ENCODE measurements at regions not wholly inside any gene's neighbourhood (a gene's known extent, or its start where the extent isn't known, plus 50 kb on each side); places are given as distances from the start of the nearest gene placed in this dataset.
"Not testable (repeated sequence)": the region's sequence is repeated elsewhere in the genome, so short reads cannot be mapped to it uniquely, and the experiment has no call there.

DNA sequence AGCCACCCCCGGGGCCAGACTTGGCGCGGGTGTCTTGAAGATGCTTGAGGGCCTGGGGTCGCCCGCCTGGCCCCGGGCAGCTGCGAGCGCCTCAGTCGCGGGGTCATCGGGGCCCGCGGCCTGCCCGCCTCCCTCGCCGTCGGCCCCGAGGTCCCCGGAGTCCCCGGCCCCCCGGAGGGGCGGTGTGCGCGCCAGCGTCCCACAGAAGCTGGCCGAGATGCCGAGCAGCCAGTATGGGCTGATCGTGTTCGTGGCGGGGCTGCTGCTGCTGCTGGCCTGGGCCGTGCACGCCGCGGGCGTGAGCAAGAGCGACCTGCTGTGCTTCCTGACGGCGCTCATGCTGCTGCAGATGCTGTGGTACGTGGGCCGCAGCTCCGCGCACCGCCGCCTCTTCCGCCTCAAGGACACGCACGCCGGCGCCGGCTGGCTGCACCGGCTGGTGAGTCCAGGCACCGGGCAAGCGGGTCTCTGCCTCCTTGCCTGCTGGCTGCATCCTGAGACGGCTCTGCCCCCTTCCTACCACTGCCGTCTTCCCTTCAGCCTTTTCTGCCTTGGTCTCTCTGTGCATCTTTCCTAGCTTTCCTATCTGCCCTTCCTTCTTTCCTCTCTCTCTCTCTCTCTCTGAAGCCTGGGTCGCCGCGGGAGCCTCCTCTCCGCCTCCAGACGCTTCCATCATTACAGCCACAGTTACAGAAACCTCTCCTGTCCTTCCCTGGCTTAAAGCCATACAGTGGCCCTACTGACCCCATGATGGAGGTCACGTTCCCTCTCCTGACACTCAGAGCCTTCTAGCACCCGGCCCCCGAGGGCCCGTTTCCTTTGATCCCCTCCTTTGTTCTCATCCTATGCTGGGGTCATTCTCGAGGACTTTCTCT lies 2898.2 kb downstream of the RPIA start:
- H3K4me3 ChIP-seq; intact Hi-C loops (cut with DNase I); H3K27ac ChIP-seq; DNase-seq; H3K4me1 ChIP-seq (replicated peaks in 1 of 2); H3K9me3 ChIP-seq (replicated peaks in 1 of 3); H3K36me3 ChIP-seq (replicated peaks in 1 of 2): not testable (repeated sequence)
- WGBS, 4 donors = 8 to 56% (median 29%) methylated on average over 26 to 58 of the region's 65 CpGs
- H3K27me3 ChIP-seq = peaks cover 26% of the 10 kb centered on the region

DNA sequence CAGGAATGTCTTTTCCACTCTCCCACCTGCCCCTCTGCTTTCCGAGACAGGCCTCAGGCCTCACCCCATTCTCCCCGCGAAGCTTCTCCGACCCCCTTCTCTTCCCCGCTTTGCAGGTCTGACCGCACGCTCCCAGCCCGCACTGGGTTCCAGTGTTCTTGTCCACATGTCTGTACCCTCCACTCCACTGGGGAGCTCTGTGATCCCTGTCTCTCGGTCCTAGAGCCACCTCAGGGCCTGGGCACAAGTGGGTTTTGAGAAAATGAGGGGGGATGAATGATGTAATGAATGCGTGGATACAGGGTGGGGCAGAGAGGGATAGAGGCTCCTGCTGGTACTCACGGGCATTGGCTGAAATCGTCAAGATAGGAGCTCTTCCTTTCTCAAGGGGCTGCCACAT lies 2898.9 kb downstream of the RPIA start:
- WGBS, 4 donors = 87 to 91% (median 90%) methylated on average over 9 to 12 of the region's 12 CpGs
- DNase-seq; H3K9me3 ChIP-seq (replicated peaks in 1 of 3); intact Hi-C loops (cut with DNase I); H3K4me3 ChIP-seq; H3K27ac ChIP-seq; H3K36me3 ChIP-seq (replicated peaks in 1 of 2); H3K4me1 ChIP-seq (replicated peaks in 1 of 2): not testable (repeated sequence)
- H3K27me3 ChIP-seq = peaks cover 26% of the 10 kb centered on the region

DNA sequence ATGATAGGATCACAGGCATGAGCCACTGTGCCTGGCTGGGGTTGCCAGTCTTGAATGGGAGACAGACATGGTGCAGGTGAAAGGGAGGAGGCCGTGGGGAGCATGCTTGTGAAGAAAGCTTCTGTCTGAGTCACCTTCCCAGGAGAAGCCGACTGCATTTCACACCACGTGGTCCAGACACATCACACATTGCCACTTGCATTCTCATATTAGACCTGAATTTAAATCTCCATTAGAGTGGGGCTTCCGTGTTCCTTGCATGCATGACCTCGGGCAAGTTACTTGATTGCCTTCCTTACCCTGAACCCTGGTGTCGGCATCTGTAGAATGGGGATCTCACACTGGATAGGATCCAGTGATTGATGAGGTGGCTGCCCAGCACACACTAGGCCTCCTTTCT lies 2899.6 kb downstream of the RPIA start:
- H3K4me3 ChIP-seq; H3K36me3 ChIP-seq (replicated peaks in 1 of 2); intact Hi-C loops (cut with DNase I); DNase-seq; H3K4me1 ChIP-seq (replicated peaks in 1 of 2); H3K27ac ChIP-seq; H3K9me3 ChIP-seq (replicated peaks in 1 of 3): not testable (repeated sequence)
- H3K27me3 ChIP-seq = peaks cover 26% of the 10 kb centered on the region
- 72 to 92% (median 79%) methylated on average over 6 of the region's 6 CpGs for WGBS, 4 donors

DNA sequence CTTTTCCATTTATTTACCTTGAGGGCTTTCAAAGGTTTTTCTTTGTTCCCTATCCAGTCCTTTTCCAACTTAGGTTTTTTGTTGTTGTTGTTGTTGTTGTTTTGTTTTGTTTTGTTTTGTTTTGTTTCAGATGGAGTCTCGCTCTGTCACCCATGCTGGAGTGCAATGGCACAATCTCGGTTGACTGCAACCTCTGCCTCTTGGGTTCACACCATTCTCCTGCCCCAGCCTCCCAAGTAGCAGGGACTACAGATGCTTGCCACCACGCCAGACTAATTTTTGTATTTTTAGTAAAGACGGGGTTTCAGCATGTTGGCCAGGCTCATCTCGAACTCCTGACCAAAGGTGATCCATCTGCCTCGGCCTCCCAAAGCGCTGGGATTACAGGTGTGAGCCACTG lies 2906.0 kb downstream of the RPIA start:
- DNase-seq; H3K4me3 ChIP-seq; H3K4me1 ChIP-seq (replicated peaks in 1 of 2); H3K36me3 ChIP-seq (replicated peaks in 1 of 2); H3K27ac ChIP-seq; H3K27me3 ChIP-seq; intact Hi-C loops (cut with DNase I); H3K9me3 ChIP-seq (replicated peaks in 1 of 3): not testable (repeated sequence)
- 67 to 82% (median 75%) methylated on average over 6 to 7 of the region's 7 CpGs for WGBS, 4 donors

DNA sequence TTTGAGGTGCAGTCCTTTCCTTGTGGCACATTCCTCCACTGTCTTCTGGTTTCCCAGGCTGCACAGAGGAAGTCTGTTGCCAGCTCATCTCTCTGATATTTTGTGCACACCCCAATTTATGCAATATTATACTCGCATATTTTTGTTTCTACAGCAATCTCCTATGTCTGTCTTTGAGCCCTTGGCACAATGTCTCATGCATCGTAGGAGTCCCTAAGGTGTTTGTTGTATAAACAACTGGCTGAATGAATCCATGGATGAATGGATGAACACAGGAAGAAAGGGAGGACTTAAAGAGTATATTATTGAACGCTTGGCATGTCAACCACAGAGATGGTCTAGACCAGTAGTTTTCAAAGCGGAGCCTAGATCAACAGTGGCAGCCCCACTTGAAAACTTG lies 2907.0 kb downstream of the RPIA start:
- DNase-seq; intact Hi-C loops (cut with DNase I): not testable (repeated sequence)
- 73 to 85% (median 84%) methylated on average over 4 of the region's 4 CpGs for WGBS, 4 donors

DNA sequence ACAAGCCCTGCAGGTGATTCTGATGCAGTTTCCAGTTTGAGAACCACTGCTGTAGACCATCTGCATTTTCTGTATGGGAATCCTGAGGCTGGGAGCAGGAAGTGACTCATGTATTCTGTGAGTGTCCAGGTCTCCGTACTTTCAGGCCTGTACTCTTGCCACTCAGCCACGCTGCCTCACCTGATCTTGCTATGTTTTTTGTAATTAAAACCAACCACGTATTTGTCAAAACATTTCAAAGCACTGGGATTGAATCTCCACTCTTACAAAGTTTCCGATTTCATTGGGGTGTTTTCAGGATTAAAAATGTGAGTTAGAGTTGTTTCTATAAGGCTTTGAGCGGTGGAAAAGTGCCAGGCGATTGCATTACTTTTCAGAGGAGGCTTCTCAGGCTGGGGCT lies 2907.5 kb downstream of the RPIA start:
- WGBS, 4 donors = 69 to 74% (median 73%) methylated on average over 6 of the region's 6 CpGs
- intact Hi-C loops (cut with DNase I) = not testable (repeated sequence)

More for the DNA sequence above, 2907.0 kb downstream of the RPIA start:
- H3K36me3 ChIP-seq (replicated peaks in 1 of 2); H3K27ac ChIP-seq; H3K4me3 ChIP-seq; H3K27me3 ChIP-seq; H3K4me1 ChIP-seq (replicated peaks in 1 of 2); H3K9me3 ChIP-seq (replicated peaks in 1 of 3): not testable (repeated sequence)

DNA sequence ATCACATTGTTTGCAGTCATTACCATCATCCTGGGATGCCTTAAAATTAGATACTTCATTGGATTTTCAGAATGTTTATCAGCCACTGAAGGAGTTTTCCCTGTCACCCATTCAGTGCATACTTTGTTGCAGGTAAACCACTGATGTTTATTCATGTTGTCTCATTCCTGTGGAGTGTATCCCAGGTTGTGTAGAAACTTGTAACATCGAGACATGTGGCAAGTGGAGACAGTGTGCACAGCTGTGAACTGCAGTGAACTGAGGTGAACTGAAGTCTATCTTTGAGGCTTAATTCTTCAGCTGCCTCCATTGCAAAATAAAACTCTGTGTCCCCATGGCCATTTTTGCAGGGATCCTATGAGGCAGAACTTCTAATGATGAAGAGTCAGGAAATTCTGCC lies 2911.4 kb downstream of the RPIA start:
- H3K4me3 ChIP-seq; DNase-seq; H3K9me3 ChIP-seq (replicated peaks in 1 of 3); H3K36me3 ChIP-seq (replicated peaks in 1 of 2); H3K27ac ChIP-seq; intact Hi-C loops (cut with DNase I); H3K27me3 ChIP-seq; H3K4me1 ChIP-seq (replicated peaks in 1 of 2): not testable (repeated sequence)
- 50 to 78% (median 57%) methylated on average over 1 of the region's 1 CpG for WGBS, 4 donors

More for the DNA sequence above, 2907.5 kb downstream of the RPIA start:
- not testable (repeated sequence) for H3K27ac ChIP-seq; H3K4me1 ChIP-seq (replicated peaks in 1 of 2); DNase-seq; H3K9me3 ChIP-seq (replicated peaks in 1 of 3); H3K36me3 ChIP-seq (replicated peaks in 1 of 2); H3K27me3 ChIP-seq; H3K4me3 ChIP-seq

DNA sequence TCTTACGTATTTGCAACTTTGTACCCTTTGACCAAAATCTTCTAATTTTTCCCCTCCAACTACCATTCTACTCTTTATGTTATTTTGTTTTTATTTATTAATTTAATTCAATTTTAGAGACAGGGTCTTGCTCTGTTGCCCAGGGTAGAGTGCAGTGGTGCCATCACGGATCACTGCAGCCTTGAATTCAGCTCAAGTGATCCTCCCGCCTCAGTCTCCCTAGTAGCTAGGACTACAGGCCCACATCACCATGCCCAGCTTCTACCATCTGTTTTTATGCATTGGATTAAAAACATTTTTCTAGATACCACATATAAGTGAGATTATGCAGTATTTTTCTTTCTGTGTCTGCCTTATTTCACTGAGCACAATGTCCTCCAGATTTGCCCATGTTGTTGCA lies 2912.5 kb downstream of the RPIA start:
- intact Hi-C loops (cut with DNase I); H3K4me1 ChIP-seq (replicated peaks in 1 of 2): not testable (repeated sequence)

DNA sequence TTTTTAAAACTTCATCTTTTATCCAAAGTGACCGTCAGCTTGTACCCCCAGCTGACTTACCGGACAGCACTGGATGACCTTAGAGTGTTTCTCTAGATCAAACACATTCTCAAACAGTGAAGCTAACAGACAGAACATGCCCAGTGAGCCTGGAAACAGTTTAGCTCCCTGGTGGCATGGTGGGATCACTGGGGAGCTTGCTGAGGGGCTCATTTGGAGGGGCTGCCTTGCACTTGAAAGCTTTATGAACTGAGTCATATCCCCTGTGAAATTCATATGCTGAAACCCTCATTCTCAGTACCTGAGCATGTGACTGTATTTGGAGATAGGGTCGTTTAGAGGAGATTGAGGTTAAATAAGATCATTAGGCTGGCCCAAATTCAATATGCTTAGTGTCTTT lies 2913.2 kb downstream of the RPIA start:
- H3K9me3 ChIP-seq (replicated peaks in 1 of 3); H3K27ac ChIP-seq; H3K4me1 ChIP-seq (replicated peaks in 1 of 2); intact Hi-C loops (cut with DNase I); H3K36me3 ChIP-seq (replicated peaks in 1 of 2); DNase-seq; H3K4me3 ChIP-seq; H3K27me3 ChIP-seq: not testable (repeated sequence)
- WGBS, 4 donors = 72 to 82% (median 75%) methylated on average over 3 of the region's 3 CpGs

More for the DNA sequence above, 2912.5 kb downstream of the RPIA start:
- H3K4me3 ChIP-seq; H3K9me3 ChIP-seq (replicated peaks in 1 of 3); H3K27ac ChIP-seq; H3K27me3 ChIP-seq; H3K36me3 ChIP-seq (replicated peaks in 1 of 2); DNase-seq: not testable (repeated sequence)
- 68 to 81% (median 74%) methylated on average over 2 of the region's 3 CpGs for WGBS, 4 donors

DNA sequence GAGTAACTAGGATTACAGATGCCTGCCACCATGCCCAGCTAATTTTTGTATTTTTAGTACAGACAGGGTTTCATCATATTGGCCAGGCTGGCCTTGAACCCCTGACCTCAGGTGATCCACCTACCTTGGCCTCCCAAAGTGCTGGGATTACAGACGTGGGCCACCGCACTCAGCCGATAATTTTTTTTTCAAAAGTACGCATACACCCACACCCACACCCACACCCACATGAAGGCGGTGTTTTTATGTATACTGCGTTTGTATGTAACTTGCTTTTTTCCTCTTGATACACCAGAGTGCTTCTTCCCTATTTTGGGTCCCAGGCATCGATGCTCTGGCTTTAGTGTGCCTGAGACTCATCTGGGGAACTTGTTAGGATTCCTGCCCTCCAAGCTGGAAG lies 2932.3 kb downstream of the RPIA start:
- H3K4me1 ChIP-seq (replicated peaks in 1 of 2); intact Hi-C loops (cut with DNase I): not testable (repeated sequence)

DNA sequence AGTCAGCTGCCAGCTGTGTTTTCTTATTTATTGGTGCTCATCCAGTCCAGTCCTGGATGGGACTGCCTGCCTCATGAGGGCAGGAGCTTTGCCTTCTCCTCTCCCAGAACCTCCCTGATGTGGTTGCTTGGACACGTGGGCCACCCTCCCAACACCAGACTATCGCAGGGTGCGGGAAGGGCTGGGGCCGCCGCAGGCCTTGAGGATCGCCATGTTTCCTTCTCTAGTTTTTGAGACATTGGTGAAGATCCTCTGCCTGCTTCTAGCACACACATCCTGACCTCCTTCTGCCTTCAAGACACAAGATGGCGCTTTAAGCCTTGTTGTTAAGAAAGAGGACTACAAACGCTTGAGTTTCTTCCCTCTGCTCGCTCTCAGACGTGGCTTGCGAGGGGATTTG lies 2937.0 kb downstream of the RPIA start:
- H3K4me1 ChIP-seq (replicated peaks in 1 of 2); H3K9me3 ChIP-seq (replicated peaks in 1 of 3); DNase-seq; H3K4me3 ChIP-seq; H3K36me3 ChIP-seq (replicated peaks in 1 of 2); H3K27me3 ChIP-seq; H3K27ac ChIP-seq; intact Hi-C loops (cut with DNase I): not testable (repeated sequence)
- 60 to 82% (median 65%) methylated on average over 5 of the region's 11 CpGs; no CpG with 5 or more reads in 1 of the 4 donors for WGBS, 4 donors

More for the DNA sequence above, 2932.3 kb downstream of the RPIA start:
- H3K27ac ChIP-seq; H3K4me3 ChIP-seq; DNase-seq; H3K27me3 ChIP-seq; H3K9me3 ChIP-seq (replicated peaks in 1 of 3); H3K36me3 ChIP-seq (replicated peaks in 1 of 2): not testable (repeated sequence)
- 87 to 88% (median 88%) methylated on average over 6 to 7 of the region's 7 CpGs for WGBS, 4 donors

Measured in adrenal gland (tissue), 9 donors.